ENCODE measurements at regions not wholly inside any gene's neighbourhood (a gene's known extent, or its start where the extent isn't known, plus 50 kb on each side); places are given as distances from the start of the nearest gene placed in this dataset.

- peak; percentile 19 to 44; a peak in 1 of 5 replicates for TF ChIP-seq JUN (IDR thresholded peaks at IDR 0.05)
- TF ChIP-seq BCL3 (IDR thresholded peaks at IDR 0.05), result no peak
- TF ChIP-seq KDM5A (IDR thresholded peaks at IDR 0.05), result no peak
- no peak for TF ChIP-seq TP53 (CRISPR knock-in tag; IDR thresholded peaks at IDR 0.05)
- TF ChIP-seq HDAC2 (IDR thresholded peaks at IDR 0.05), result no peak
- TF ChIP-seq ZNF302 (CRISPR knock-in tag; IDR thresholded peaks at IDR 0.05), result no peak
- no peak for TF ChIP-seq RARB (CRISPR knock-in tag; IDR thresholded peaks at IDR 0.05)
- peak; percentile 66; the same call in 1 of the 2 replicates for TF ChIP-seq JUNB (IDR thresholded peaks at IDR 0.05)
- 0 out of 2 replicates have a peak, but pooled peaks have one; percentile 2 for TF ChIP-seq HES2 (IDR thresholded peaks at IDR 0.05)
- TF ChIP-seq HOXB13 (CRISPR knock-in tag; IDR thresholded peaks at IDR 0.05; ENCODE audit: low read depth), result no peak
- no peak for TF ChIP-seq RNF2 (IDR thresholded peaks at IDR 0.05; ENCODE audit: borderline replicate concordance, low read depth)
Measured at GRCh38 chr2:175233135-175233719, 51.7 kb upstream of the ATP5MC3 start (continued).
